NCI-H524 (cell line): ENCODE measurements at regions not wholly inside any gene's neighbourhood (a gene's known extent, or its start where the extent isn't known, plus 50 kb on each side); places are given as distances from the start of the nearest gene placed in this dataset.

Experiments used
- DNase-seq, 2 experiments: peaks; one replicate each; lab custom pipeline; 2025; lab: John Stamatoyannopoulos, UW

DNA sequence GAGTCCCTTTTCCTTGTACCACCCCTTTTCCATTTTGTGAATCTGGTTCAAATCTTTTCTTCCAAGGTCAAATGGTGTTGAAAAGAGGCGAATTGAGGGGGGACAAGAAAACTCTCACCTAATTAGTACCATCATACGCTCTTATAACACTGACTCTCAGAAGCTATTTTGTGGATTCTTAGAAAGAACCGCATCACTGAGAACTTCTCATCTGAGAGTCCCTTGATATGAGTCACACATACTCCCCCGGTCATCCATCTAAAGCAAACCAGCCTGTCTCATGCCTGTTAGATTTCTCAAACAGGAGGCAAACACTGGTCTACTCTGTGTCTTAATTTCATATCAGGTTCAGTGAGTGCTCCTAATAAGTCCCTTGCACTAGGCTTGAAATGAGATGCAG lies 76.5 kb upstream of the SPRED1 start:
- DNase-seq = no peak

DNA sequence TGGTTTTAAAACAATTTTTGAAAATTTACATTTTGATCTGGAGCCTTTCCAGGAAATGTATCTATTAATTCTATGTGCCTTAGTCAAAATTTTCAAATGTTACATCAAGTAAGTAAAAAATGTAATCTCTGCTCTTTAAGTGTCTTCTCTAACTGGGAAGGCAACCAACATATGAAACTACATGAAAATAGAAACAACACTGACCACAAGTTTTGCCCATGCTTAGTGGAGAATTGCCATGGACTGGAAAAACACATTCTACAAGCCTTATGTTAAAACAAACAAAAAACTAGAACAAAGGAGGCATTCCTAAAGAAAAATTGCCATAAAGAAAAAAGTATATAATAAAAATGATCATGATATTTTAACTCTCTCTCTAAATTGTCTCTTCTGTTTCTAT lies 75.9 kb upstream of the SPRED1 start:
- DNase-seq = no peak

DNA sequence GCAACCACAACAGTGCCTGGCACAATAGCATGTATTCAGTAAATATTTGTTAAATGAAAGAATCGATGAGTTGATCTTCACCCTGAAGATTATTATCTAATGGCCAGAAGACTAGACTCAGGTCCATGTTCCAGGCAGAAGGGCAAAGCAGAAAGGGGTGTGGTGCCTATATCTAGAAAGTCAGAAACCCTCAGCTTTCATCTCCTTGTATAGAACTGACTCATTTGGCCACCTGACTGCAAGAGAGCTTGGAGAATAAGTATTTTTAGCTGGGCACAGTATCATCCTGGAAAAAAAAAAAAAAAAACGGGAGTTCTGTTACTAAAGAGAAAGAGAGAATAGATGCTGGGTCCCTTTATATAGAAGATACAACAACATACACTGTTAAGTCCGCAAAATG lies 69.7 kb upstream of the SPRED1 start:
- no peak for DNase-seq

DNA sequence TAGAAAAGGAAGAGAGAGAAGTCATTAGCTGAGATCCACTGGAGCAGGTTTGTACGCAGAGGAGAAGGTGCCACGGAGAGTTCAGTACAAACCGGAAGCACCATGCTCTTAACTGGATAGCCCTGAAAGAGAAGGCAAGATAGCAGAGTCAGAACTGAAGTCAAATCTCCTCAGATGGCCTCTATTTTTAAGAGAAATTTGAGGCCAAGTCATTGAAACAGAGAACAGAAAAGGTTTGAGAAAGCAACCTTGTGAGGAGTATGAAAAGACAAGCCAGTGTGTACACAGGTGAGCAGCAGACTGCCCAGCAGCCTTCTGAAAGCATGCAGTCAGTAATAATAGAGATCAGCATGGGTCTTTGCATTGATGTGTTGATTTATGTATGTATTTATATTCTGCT lies 66.1 kb upstream of the SPRED1 start:
- no peak for DNase-seq

DNA sequence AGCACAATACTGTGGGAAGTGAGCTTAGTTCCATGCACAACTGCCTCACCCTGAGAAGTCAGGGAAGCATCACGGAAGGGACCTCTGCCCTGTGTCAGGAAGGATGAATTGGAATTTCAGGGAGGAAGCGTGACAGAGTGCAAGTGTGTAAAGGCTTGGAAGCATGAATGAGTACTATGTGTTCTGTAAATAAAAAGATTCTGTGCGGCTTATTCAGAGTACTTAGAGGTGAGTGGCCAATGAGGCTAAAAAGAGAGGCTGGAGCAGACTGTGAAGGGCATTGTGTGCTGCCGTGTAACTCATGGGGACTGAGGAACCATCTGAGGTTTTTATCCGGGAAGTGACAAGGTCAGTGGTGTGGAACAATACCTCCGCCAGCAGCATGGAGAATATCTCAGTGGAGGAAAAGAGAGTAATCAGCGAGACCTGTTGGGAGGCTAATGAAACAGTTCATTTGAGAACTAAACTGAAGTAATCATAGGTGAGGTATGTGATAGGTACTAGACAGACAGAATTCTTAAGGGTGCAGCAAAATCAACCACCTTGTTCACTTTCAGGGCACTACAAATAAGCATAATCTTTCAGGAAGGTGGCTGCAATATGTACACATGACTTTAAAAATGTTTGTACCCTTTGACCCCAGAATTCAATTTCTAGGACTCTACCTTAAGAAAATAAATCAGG lies 64.9 kb upstream of the SPRED1 start:
- no peak for DNase-seq

DNA sequence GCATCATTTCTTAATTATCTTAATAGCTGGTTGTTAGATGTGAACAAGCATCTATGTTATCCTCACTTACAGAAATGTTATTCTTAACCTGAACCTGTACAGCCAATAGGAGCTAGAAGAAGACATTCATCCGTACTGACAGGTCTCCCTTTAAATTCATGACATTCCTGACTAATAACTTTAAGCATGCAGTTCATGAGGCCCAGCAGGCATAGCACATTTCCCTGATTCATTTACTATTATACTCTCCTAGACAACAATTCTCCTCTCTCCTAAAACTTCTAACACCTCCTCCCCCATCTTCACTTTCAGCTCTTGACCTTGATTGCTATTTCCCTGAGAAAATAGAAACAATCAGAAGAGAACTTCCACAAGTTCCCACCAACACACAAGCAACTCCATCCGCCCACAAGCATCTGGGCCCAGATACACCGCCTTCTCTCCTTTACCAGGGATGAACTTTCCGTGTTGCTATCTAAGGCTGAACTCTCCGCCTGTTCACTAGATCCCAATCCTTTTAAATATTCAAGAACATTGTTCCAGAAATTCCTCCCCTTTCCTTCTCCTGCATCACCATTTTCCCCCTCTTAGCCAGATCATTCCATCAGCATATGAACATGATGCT lies 62.9 kb upstream of the SPRED1 start:
- no peak for DNase-seq

DNA sequence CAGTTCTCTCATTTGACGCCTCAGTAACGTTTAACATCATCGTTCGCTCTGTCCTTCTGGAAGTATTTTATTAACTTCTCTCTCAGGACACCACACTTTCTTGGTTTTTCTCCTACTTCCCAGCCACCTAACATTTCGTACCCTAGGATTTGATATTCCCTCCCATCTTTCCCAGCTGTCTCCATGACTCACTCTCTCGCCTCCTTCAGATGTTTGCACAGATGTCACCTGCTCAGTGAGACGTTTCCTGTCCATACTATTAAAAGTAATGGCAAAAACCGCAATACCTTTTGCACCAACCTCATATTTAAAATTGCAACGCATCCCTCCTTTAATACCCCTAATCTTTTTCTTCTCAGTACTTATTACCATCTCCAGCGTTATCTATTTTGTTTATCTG lies 62.1 kb upstream of the SPRED1 start:
- peak; percentile 12 to 41 for DNase-seq

DNA sequence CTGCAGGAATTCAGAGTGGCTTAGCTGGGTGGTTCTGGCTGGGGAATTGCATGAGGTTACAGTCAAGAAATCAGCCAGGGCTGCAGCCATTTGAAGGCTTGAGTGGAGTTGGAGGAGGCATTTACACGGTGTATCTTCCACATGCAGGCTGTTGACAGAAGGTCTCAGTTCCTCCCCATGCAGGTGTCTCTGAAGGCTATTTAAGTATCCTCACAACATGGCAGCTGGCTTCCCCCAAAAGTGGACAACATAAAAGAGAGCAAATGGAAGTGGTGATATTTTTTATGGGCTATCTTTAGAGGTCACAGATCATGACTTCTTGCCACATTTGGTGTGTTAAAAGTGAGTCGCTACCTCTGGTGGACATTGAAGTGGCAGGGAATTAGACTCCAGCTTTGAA lies 60.1 kb upstream of the SPRED1 start:
- DNase-seq = no peak

DNA sequence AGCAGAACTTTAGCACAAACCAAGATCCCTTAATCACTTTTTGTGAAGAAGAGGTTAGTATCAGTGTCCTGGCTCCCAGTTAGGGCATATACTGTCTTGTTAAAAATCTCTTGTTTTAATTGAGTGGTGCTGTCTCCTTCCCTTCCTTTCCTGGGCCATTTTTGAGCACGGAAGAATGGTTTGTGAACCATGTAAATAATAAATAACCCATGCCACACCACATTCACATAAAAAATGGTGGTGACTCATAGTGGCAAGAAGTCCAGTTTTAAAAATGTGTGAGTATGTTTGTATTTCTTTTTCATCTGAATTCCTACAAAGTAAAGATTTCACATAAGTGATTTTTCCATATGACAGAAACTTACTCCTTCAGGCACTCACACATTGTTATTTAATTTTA lies 59.1 kb upstream of the SPRED1 start:
- DNase-seq = no peak

DNA sequence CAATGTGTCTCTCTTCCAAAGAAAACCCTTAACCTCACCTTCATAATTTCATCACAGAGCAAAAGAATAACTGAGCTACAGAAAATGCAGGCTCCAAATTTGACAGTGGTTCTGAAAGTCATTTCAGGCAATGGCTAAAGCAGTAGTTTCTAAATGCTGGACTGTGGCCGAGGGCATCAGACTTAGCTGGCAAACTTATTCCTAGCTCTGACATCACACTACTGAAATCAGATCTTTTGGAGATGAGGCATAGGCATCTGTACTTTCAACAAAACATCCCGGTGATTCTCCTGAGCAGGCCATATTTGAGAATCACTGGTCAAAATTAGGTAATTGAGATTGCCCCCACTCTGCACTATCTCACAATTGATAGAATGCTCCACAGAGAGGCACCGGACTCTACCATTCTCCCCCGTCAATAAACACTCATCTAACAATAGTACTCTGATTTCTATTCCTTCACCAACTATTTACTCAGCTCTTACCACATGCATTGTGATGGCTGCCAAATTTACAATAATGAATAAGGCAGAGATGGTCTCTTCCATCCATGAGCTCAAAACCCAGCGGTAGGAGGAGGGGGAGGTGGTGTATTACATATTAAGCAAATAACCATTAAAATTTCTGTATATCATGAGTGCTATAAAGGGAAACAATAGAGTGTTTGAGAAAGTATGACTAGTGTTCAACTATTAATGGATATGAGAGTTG lies 57.3 kb upstream of the SPRED1 start:
- DNase-seq = no peak

DNA sequence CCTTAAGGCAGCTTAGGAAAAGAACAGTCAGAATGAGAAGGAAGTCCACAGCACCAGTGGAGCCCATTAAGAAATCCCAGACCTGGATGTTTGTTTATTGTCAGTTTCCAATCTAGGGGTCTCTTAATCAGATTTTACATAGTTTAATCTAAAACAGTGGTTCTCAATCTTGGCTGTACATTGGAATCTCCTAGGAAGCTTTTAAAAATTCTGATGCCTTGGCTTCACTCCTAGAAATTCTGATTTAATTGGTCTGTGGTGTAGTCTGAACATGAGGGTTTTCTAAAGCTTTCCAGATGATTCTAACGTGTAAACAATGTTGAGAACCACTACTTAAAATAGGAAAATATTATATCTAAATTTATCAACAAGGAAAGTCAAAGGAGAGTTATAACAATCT lies 56.6 kb upstream of the SPRED1 start:
- no peak for DNase-seq

DNA sequence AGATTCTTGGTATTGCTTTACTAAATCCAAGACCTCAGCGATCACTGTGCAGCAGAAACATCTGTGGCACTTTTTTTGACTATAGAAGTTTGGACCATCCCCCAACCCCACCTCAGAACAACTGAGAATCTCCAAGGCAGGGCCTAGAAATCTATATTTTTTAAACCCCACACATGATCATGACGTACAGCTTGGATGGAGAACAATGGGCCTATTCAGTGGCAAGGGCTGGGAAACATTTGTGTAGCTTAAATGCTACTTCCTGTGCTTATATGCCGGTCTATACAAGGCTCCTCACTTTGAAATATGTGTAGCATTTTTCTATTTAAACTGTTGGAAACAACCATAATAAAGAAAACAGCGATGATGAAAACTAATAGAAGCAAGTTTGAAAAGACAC lies 55.1 kb upstream of the SPRED1 start:
- no peak for DNase-seq

DNA sequence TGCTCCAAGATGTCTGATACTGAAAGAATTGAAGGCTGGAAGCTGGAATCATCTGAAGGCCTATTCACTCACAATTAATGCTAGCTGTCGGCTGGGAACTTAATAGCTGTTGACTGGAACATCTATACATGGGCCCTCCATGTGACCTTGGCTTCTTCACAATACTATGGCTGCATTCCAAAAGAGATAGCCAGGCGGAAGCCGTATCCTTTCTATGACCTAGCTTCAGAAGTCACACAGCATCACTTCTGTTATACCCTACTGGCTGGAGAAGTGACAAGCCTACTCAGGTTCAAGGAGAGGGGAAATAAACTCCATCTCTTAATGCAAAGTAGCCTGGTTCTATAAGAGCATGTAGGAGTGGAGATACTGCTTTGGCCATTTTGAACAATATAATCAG lies 50.9 kb upstream of the SPRED1 start:
- DNase-seq = no peak

DNA sequence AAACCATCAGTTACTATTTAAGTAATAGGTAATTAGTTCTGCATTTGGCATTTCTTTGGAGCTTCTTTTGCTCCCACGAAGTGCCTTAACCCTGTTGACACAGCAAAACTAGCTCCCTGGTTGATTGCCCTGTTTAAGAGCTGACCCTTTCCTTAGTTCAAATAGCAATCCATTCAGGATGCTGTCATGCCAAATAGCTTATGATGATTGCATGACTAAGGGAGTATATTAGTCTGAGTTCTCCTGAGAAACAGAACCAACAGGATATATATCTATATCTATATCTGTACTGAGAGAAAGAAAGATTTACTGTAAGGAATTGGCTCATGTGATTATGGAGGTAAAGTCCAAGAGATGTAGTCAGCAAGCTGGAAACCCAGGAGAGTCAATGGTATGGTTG lies 50.3 kb upstream of the SPRED1 start:
- DNase-seq = no peak
